Common myeloid progenitor, CD34-positive (primary cell): ENCODE measurements at regions not wholly inside any gene's neighbourhood (a gene's known extent, or its start where the extent isn't known, plus 50 kb on each side); places are given as distances from the start of the nearest gene placed in this dataset.

ENCODE experiments used
- CTCF ChIA-PET: fragments of 350-600 bp; sonication (Branson Sonifier 250); formaldehyde crosslinking; loops from one replicate; lab custom pipeline; 2021; ENCODE audit warnings: antibody characterized with exemption; lab: Charles Lee
- POLR2A ChIA-PET: fragments of 350-600 bp; sonication (Branson Sonifier 250); formaldehyde crosslinking; loops from one replicate; lab custom pipeline; 2021; ENCODE audit warnings: antibody characterized with exemption; lab: Charles Lee
- DNase-seq, 3 donors: peaks; one replicate each; pipeline versions ENCODE4 v3.0.0 to v3.0.0-alpha.2; 2013
- H3K27ac ChIP-seq, 2 experiments: 1 replicate in 1 of 2; 2 replicates in 1 of 2; pipeline ENCODE4 v1.7.0; 2013; ENCODE audit warnings: inconsistent platforms in 2 of 2, low read length in 2 of 2, mild to moderate bottlenecking in 2 of 2, low read depth in 1 of 2, moderate library complexity in 1 of 2; ENCODE audit not compliant: severe bottlenecking in 2 of 2, insufficient read depth in 1 of 2, poor library complexity in 1 of 2
- H3K27me3 ChIP-seq, 5 experiments: replicated peaks in 2 of 5; 1 replicate in 3 of 5; 2 replicates in 2 of 5; pipeline versions ENCODE4 v1.6.1 to v1.7.0; 2013; ENCODE audit warnings: low read length in 4 of 5, mild to moderate bottlenecking in 2 of 5, moderate library complexity in 2 of 5, inconsistent platforms in 1 of 5; ENCODE audit not compliant: insufficient read depth in 5 of 5, control insufficient read depth in 4 of 5
- H3K36me3 ChIP-seq, 4 experiments: 1 replicate in 2 of 4; 2 replicates in 2 of 4; pipeline versions ENCODE4 v1.6.1 to v1.7.0; 2013; ENCODE audit warnings: low read length in 3 of 4, control low read depth in 1 of 4, mild to moderate bottlenecking in 1 of 4; ENCODE audit not compliant: control insufficient read depth in 4 of 4, insufficient read depth in 4 of 4
- H3K4me1 ChIP-seq, 4 experiments: 1 replicate in 3 of 4; 2 replicates in 1 of 4; pipeline versions ENCODE4 v1.6.1 to v1.7.1; 2013; ENCODE audit warnings: low read length in 3 of 4, mild to moderate bottlenecking in 3 of 4, control low read depth in 1 of 4, inconsistent platforms in 1 of 4, moderate library complexity in 1 of 4; ENCODE audit not compliant: control insufficient read depth in 4 of 4, insufficient read depth in 4 of 4; ENCODE audit errors: control extremely low read depth in 1 of 4
- H3K4me3 ChIP-seq, 7 experiments: 1 replicate in 4 of 7; 2 replicates in 3 of 7; pipeline versions ENCODE4 v1.5.1 to v1.7.0; 2013; ENCODE audit warnings: mild to moderate bottlenecking in 7 of 7, low read length in 6 of 7, moderate library complexity in 6 of 7, inconsistent platforms in 2 of 7, low read depth in 2 of 7, control low read depth in 1 of 7; ENCODE audit not compliant: insufficient read depth in 4 of 7, control insufficient read depth in 1 of 7; ENCODE audit errors: extremely low read depth in 1 of 7
- H3K9me3 ChIP-seq, 5 experiments: 1 replicate in 4 of 5; 2 replicates in 1 of 5; pipeline versions ENCODE4 v1.6.1 to v1.7.1; 2013; ENCODE audit warnings: low read length in 4 of 5, mild to moderate bottlenecking in 2 of 5, inconsistent platforms in 1 of 5, low read depth in 1 of 5, moderate library complexity in 1 of 5; ENCODE audit not compliant: control insufficient read depth in 4 of 5, insufficient read depth in 2 of 5; ENCODE audit errors: control extremely low read depth in 1 of 5
- WGBS: methylation state at CpG from one replicate; pipeline ENCODE4 v1.1.5; 2013; ENCODE audit not compliant: insufficient coverage; 5-methylcytosine and 5-hydroxymethylcytosine counted together

DNA sequence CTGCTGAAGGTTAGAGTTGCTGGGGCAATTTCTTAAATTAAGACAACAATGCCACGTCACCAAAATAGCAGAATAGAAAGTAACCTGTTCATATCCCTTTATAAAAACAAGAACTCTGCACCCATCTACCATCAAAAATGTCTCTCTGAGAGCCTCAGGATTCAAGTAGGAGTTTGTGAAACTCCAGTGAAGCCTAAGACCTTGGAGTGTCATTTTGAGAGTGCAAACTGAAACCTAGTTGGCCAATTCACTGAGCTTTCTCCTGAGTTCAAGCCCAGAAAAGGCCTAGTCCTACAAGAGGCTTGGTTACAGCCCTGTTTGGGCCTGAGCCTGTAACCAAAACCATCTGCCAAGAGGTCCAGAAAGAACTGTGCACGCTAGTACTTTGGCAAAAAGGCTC lies 335.1 kb downstream of the EFHB start:
- H3K4me1 ChIP-seq: no peaks in the 10 kb centered on the region
- peaks cover 0 to 3% (median 0%) of the 10 kb centered on the region in 5 experiments for H3K9me3 ChIP-seq
- no peak overlapping the region for H3K27ac ChIP-seq
- WGBS: 89% methylated on average over 1 of the region's 2 CpGs
- ChIA-PET POLR2A (no interaction called here), CTCF (no interaction called here)
- DNase-seq: no peak
- H3K4me3 ChIP-seq: no peak overlapping the region
- no peaks in the 10 kb centered on the region for H3K27me3 ChIP-seq
- no peaks in the 10 kb centered on the region for H3K36me3 ChIP-seq

DNA sequence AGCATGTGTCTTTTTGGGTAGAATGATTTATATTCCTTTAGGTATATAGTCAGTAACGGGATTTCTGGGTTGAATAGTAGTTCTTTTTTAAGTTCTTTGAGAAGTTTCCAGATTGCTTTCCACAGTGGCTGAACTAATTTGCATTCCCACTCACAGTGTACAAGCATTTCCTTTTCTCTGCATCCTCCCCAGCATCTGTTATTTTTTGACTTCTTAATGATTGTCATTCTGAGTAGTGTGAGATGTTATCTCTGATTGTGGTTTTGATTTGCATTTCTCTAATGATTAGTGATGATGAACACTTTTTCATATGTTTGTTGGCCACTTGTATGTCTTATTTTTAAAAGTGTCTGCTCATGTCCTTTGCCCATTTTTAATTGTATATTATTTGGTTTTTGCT lies 337.6 kb downstream of the EFHB start:
- CTCF ChIA-PET: no interaction called here
- H3K27me3 ChIP-seq: no peaks in the 10 kb centered on the region
- peaks cover 0 to 3% (median 0%) of the 10 kb centered on the region in 5 experiments for H3K9me3 ChIP-seq
- POLR2A ChIA-PET: no interaction called here
- no peak overlapping the region for H3K4me3 ChIP-seq
- DNase-seq: no peak
- no peak overlapping the region for H3K27ac ChIP-seq
- no peaks in the 10 kb centered on the region for H3K4me1 ChIP-seq
- WGBS: no CpG with 5 or more reads among the region's 1 CpG
- H3K36me3 ChIP-seq: no peaks in the 10 kb centered on the region

- Histone ChIP-seq H3K36me3 (no peaks in the 10 kb centered on the region), H3K4me3 (no peak overlapping the region), H3K9me3 (peaks cover 0 to 3% (median 0%) of the 10 kb centered on the region in 5 experiments), H3K27me3 (no peaks in the 10 kb centered on the region), H3K27ac (no peak overlapping the region), H3K4me1 (no peaks in the 10 kb centered on the region)
- ChIA-PET POLR2A (no interaction called here), CTCF (no interaction called here)
- WGBS: no CpG with 5 or more reads among the region's 1 CpG
- DNase-seq: no peak
Observed at GRCh38 chr3:19595884-19596283, 338.1 kb downstream of the EFHB start.
